ENCODE measurements at regions not wholly inside any gene's neighbourhood (a gene's known extent, or its start where the extent isn't known, plus 50 kb on each side); places are given as distances from the start of the nearest gene placed in this dataset.
"Not testable (repeated sequence)": the region's sequence is repeated elsewhere in the genome, so short reads cannot be mapped to it uniquely, and the experiment has no call there.

- no peaks in the 10 kb centered on the region for H3K36me3 ChIP-seq
- peaks cover 0 to 10% (median 2%) of the 10 kb centered on the region in 4 donors for H3K4me1 ChIP-seq
- no peaks in the 10 kb centered on the region for H3K27me3 ChIP-seq
- H3K27ac ChIP-seq, result no peak overlapping the region
- 45 to 63% methylated on average over 3 of the region's 3 CpGs for WGBS, 2 donors
- DNase-seq, result no peak
- intact Hi-C loops (cut with DNase I), result no loop called here
- no peak overlapping the region for H3K4me3 ChIP-seq
- no peak for TF ChIP-seq POLR2A (IDR thresholded peaks at IDR 0.05)
- TF ChIP-seq EP300 (IDR thresholded peaks at IDR 0.05), result no peak
- TF ChIP-seq, protein P1, sequence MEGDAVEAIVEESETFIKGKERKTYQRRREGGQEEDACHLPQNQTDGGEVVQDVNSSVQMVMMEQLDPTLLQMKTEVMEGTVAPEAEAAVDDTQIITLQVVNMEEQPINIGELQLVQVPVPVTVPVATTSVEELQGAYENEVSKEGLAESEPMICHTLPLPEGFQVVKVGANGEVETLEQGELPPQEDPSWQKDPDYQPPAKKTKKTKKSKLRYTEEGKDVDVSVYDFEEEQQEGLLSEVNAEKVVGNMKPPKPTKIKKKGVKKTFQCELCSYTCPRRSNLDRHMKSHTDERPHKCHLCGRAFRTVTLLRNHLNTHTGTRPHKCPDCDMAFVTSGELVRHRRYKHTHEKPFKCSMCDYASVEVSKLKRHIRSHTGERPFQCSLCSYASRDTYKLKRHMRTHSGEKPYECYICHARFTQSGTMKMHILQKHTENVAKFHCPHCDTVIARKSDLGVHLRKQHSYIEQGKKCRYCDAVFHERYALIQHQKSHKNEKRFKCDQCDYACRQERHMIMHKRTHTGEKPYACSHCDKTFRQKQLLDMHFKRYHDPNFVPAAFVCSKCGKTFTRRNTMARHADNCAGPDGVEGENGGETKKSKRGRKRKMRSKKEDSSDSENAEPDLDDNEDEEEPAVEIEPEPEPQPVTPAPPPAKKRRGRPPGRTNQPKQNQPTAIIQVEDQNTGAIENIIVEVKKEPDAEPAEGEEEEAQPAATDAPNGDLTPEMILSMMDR (IDR thresholded peaks at IDR 0.05), result no peak
- TF ChIP-seq POLR2AphosphoS5 (IDR thresholded peaks at IDR 0.05), result no peak
- no peaks in the 10 kb centered on the region for H3K9me3 ChIP-seq
Observed at GRCh38 chr10:45095286-45095685, 94.6 kb downstream of the ZNF22 start.

DNA sequence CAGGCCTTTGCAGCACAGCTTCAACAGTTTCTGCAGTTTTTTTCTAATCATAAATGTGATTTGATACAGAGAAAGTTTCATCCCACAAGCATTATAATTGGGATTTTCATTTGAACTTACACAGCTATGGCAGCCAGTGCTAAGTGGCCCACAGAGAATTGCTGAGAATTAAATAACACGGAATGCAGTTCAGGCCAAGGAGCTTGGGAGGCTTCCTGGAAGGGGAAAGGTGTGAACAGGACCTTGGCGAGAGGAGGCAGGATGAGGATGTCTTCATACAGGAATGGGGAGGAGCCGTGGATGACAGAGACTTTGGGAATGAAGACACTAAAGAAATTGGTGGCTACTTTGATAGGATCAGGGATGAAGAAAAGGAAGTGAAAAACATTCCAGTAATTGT, 95.3 kb downstream of the ZNF22 start:
- TF ChIP-seq EP300 (IDR thresholded peaks at IDR 0.05) (no peak), POLR2AphosphoS5 (IDR thresholded peaks at IDR 0.05) (no peak), POLR2A (IDR thresholded peaks at IDR 0.05) (no peak)
- TF ChIP-seq, protein P1 (IDR thresholded peaks at IDR 0.05), result no peak
- H3K4me1 ChIP-seq, result peaks cover 0 to 10% (median 2%) of the 10 kb centered on the region in 4 donors
- H3K27ac ChIP-seq, result no peak overlapping the region
- no peak overlapping the region for H3K4me3 ChIP-seq
- no peaks in the 10 kb centered on the region for H3K36me3 ChIP-seq
- no peaks in the 10 kb centered on the region for H3K9me3 ChIP-seq
- intact Hi-C loops (cut with DNase I), result no loop called here
- WGBS, 2 donors, result 63 to 74% methylated on average over 3 of the region's 3 CpGs
- DNase-seq, result no peak
- H3K27me3 ChIP-seq, result no peaks in the 10 kb centered on the region

DNA sequence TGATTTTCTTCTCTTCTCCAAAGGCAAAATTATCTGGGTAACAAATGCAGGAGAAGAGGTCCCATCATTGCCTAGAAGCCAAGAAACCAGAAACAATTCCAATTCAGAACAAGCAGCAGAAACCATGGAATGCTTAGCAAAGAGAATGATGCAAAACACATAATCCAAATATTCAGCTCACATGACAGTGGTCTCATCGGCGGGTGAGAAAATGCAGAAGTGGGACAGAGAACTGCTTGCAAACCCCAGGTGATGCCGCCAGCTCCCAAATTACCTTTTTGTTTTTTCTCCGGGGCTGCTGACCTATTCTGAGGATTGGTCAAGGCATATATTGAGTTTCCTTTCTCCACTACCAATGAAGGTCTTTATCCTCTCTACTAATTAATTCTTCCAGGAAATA, 99.7 kb downstream of the ZNF22 start:
- intact Hi-C loops (cut with DNase I), result no loop called here
- 53 to 82% methylated on average over 4 of the region's 4 CpGs for WGBS, 2 donors
- H3K27ac ChIP-seq, result no peak overlapping the region
- DNase-seq, result no peak
- H3K4me3 ChIP-seq, result no peak overlapping the region
- peaks cover 0 to under 1% (median 0%) of the 10 kb centered on the region in 4 donors for H3K4me1 ChIP-seq
- H3K9me3 ChIP-seq, result no peaks in the 10 kb centered on the region
- no peaks in the 10 kb centered on the region for H3K36me3 ChIP-seq
- TF ChIP-seq POLR2A (IDR thresholded peaks at IDR 0.05), result no peak
- TF ChIP-seq, protein P1 (IDR thresholded peaks at IDR 0.05), result no peak
- TF ChIP-seq POLR2AphosphoS5 (IDR thresholded peaks at IDR 0.05), result no peak
- TF ChIP-seq EP300 (IDR thresholded peaks at IDR 0.05), result no peak
- no peaks in the 10 kb centered on the region for H3K27me3 ChIP-seq

GRCh38 chr10:45104674-45105073, 104.0 kb downstream of the ZNF22 start:
- 40 to 59% methylated on average over 4 of the region's 4 CpGs for WGBS, 2 donors
- Histone ChIP-seq H3K27me3 (no peaks in the 10 kb centered on the region), H3K36me3 (no peaks in the 10 kb centered on the region), H3K4me3 (no peak overlapping the region), H3K9me3 (no peaks in the 10 kb centered on the region), H3K27ac (no peak overlapping the region), H3K4me1 (no peaks in the 10 kb centered on the region)
- no peak for TF ChIP-seq EP300 (IDR thresholded peaks at IDR 0.05)
- TF ChIP-seq, protein P1 (IDR thresholded peaks at IDR 0.05), result no peak
- TF ChIP-seq POLR2A (IDR thresholded peaks at IDR 0.05), result no peak
- no peak for TF ChIP-seq POLR2AphosphoS5 (IDR thresholded peaks at IDR 0.05)
- intact Hi-C loops (cut with DNase I), result no loop called here
- no peak for DNase-seq

DNA sequence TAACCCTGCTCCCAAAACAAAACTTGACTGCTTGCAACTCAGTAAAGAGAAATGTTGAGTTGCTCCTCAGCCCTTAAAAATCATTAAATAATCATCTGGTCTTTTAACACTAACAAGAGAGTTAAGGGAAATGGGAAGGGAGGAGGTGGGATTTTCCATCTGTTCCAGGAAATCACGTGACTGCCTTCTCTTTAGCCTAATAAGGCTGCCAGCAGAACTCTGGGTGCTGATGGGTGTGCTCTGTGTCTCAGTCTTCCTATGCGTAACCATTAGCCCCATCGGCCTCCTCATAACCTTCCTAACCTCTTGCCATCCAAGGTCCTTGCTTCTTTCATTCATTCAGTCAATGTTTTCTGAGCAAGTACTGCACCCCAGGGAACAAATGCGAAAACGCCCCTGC, 104.6 kb downstream of the ZNF22 start:
- H3K27me3 ChIP-seq; intact Hi-C loops (cut with DNase I); DNase-seq; H3K4me1 ChIP-seq; H3K9me3 ChIP-seq; H3K36me3 ChIP-seq; H3K27ac ChIP-seq; H3K4me3 ChIP-seq: not testable (repeated sequence)
- 34 to 58% methylated on average over 5 of the region's 5 CpGs for WGBS, 2 donors

Data from sigmoid colon (tissue), 6 donors.